Ishikawa (cell line): ENCODE measurements at regions not wholly inside any gene's neighbourhood (a gene's known extent, or its start where the extent isn't known, plus 50 kb on each side); places are given as distances from the start of the nearest gene placed in this dataset.

ENCODE experiments used
- CEBPB ChIP-seq: IDR thresholded peaks from 2 replicates; pipeline ENCODE4 v1.6.1; 2012
- CREB1 ChIP-seq: IDR thresholded peaks from 2 replicates; pipeline ENCODE4 v1.6.1; 2012; ENCODE audit warnings: low read depth
- EGR1 ChIP-seq: IDR thresholded peaks from 2 replicates; pipeline ENCODE4 v1.6.1; 2012
- EP300 ChIP-seq: IDR thresholded peaks from 2 replicates; pipeline ENCODE4 v1.6.1; 2012; ENCODE audit warnings: borderline replicate concordance
- FOXM1 ChIP-seq: IDR thresholded peaks from 2 replicates; pipeline ENCODE4 v1.6.1; 2012; ENCODE audit warnings: low read depth, borderline replicate concordance
- NFIC ChIP-seq: IDR thresholded peaks from 2 replicates; pipeline ENCODE4 v1.6.1; 2012
- RAD21 ChIP-seq: IDR thresholded peaks from 2 replicates; pipeline ENCODE4 v1.6.1; 2012; ENCODE audit warnings: low read depth
- TAF1 ChIP-seq: IDR thresholded peaks from 2 replicates; pipeline ENCODE4 v1.6.1; 2012; ENCODE audit warnings: low read depth, mild to moderate bottlenecking
- TCF12 ChIP-seq: IDR thresholded peaks from 2 replicates; pipeline ENCODE4 v1.6.1; 2012; ENCODE audit warnings: low read depth
- TEAD4 ChIP-seq: IDR thresholded peaks from 2 replicates; pipeline ENCODE4 v1.6.1; 2012
- YY1 ChIP-seq: IDR thresholded peaks from 2 replicates; pipeline ENCODE4 v1.6.1; 2012; ENCODE audit warnings: low read depth
- ZBTB7A ChIP-seq: IDR thresholded peaks from 2 replicates; pipeline ENCODE4 v1.6.1; 2012; ENCODE audit warnings: low read depth
- TF ChIP-seq, protein P1 (sequence below): IDR thresholded peaks from 2 replicates; pipeline ENCODE4 v1.6.1; 2012; ENCODE audit warnings: low read depth, mild to moderate bottlenecking
- TF ChIP-seq, protein P2 (sequence below): IDR thresholded peaks from 2 replicates; pipeline ENCODE4 v1.6.1; 2012
- TF ChIP-seq, protein P3 (sequence below): IDR thresholded peaks from 2 replicates; pipeline ENCODE4 v1.6.1; 2012

DNA sequence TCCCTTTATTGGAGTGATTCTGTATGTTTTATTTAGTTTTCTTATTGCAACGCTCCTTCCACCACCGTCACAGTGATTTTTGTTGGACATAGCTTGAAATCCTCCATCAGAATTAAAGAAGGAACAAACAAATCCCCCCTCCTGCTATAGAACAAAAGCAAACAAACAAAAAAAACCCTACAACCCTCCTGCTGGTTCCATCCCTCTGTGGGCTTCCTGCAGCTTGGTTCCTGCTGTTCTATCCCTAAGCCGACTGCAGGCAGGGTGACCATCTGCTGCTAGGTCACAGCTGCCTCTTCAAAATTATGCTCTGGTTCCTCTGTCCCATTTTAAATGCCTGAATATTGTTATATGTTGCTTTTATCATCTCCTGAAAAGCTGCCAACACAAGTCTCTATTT lies 116.8 kb upstream of the AGA start:
- TF ChIP-seq YY1 (no peak), TCF12 (no peak), CEBPB (no peak), FOXM1 (no peak), NFIC (no peak), TAF1 (no peak), CREB1 (no peak), ZBTB7A (no peak), EGR1 (no peak), EP300 (no peak), RAD21 (no peak)
- TF ChIP-seq, protein P1, sequence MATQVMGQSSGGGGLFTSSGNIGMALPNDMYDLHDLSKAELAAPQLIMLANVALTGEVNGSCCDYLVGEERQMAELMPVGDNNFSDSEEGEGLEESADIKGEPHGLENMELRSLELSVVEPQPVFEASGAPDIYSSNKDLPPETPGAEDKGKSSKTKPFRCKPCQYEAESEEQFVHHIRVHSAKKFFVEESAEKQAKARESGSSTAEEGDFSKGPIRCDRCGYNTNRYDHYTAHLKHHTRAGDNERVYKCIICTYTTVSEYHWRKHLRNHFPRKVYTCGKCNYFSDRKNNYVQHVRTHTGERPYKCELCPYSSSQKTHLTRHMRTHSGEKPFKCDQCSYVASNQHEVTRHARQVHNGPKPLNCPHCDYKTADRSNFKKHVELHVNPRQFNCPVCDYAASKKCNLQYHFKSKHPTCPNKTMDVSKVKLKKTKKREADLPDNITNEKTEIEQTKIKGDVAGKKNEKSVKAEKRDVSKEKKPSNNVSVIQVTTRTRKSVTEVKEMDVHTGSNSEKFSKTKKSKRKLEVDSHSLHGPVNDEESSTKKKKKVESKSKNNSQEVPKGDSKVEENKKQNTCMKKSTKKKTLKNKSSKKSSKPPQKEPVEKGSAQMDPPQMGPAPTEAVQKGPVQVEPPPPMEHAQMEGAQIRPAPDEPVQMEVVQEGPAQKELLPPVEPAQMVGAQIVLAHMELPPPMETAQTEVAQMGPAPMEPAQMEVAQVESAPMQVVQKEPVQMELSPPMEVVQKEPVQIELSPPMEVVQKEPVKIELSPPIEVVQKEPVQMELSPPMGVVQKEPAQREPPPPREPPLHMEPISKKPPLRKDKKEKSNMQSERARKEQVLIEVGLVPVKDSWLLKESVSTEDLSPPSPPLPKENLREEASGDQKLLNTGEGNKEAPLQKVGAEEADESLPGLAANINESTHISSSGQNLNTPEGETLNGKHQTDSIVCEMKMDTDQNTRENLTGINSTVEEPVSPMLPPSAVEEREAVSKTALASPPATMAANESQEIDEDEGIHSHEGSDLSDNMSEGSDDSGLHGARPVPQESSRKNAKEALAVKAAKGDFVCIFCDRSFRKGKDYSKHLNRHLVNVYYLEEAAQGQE = no peak
- TF ChIP-seq, protein P2, sequence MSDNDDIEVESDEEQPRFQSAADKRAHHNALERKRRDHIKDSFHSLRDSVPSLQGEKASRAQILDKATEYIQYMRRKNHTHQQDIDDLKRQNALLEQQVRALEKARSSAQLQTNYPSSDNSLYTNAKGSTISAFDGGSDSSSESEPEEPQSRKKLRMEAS = no peak

DNA sequence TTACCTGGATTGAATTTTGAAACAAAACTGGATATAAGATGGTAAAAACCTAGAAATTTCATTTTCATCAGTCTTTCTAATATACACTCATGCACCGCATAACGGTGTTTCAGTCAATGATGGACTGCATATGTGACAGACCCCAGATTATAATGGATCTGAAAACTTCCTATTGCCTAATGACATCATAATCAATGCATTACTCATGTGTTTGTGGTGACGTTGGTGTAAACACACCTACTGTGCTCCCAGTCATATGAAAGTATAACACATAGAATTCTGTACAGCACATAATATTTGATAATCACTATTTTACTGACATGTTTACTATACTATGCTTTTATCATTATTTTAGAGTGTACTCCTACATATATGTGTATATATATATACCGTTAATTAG lies 119.9 kb upstream of the AGA start:
- TF ChIP-seq RAD21 = no peak
- no peak for TF ChIP-seq EGR1
- TF ChIP-seq YY1 = no peak
- no peak for TF ChIP-seq CEBPB
- no peak for TF ChIP-seq FOXM1
- TF ChIP-seq, protein P2 = no peak
- TF ChIP-seq ZBTB7A = no peak
- no peak for TF ChIP-seq EP300
- no peak for TF ChIP-seq TAF1
- no peak for TF ChIP-seq TEAD4

DNA sequence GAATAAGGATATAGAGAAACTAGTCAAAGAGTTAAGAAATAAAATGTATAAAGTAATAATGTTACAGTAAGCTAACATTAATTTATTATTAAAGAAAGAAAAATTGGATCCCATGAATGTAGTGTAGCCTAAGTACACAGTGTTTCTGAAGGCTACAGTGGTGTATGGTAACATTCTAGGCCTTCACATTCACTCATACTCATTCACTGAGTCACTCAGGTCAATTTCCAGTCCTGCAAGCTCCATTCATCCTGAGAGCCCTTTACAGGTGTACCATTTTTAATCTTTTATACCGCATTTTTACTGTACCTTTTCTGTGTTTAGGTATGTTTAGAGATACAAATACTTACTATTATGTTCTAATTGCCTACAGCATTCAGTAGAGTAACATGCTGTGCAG lies 120.6 kb upstream of the AGA start:
- TF ChIP-seq, protein P1 = no peak
- TF ChIP-seq, protein P3, sequence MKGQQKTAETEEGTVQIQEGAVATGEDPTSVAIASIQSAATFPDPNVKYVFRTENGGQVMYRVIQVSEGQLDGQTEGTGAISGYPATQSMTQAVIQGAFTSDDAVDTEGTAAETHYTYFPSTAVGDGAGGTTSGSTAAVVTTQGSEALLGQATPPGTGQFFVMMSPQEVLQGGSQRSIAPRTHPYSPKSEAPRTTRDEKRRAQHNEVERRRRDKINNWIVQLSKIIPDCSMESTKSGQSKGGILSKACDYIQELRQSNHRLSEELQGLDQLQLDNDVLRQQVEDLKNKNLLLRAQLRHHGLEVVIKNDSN = no peak
- TF ChIP-seq TAF1 (no peak), YY1 (no peak), RAD21 (no peak), ZBTB7A (no peak), EGR1 (no peak), TEAD4 (no peak), CEBPB (no peak), EP300 (no peak)
- TF ChIP-seq, protein P2 = no peak

DNA sequence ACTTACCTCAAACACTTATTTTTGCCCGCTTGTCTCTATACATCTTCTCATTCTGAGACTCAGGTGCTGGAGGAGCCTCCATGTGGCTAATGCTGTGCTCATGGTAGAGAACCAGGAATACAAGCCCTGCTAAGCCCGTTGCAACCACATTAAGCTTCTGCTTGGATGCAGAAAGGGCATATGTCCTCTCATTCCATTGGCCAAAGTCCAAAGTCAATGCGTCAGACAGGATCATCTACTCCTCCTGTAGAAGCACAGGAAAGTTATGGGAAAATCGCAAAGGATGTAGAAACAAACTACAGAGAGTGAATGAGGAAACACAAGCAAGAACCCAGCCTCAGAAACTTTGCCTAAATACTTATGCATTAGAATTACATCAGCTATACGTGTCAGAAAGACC lies 124.5 kb upstream of the AGA start:
- TF ChIP-seq, protein P1 = no peak
- no peak for TF ChIP-seq NFIC
- TF ChIP-seq FOXM1 = no peak
- no peak for TF ChIP-seq TEAD4
- TF ChIP-seq RAD21 = no peak
- TF ChIP-seq EP300 = no peak
- TF ChIP-seq TAF1 = no peak
- TF ChIP-seq, protein P3 = no peak
- no peak for TF ChIP-seq YY1
- no peak for TF ChIP-seq TCF12
- no peak for TF ChIP-seq CREB1
- TF ChIP-seq CEBPB = no peak
- no peak for TF ChIP-seq EGR1
- TF ChIP-seq ZBTB7A = no peak
